ENCODE measurements at regions not wholly inside any gene's neighbourhood (a gene's known extent, or its start where the extent isn't known, plus 50 kb on each side); places are given as distances from the start of the nearest gene placed in this dataset.

GRCh38 chr10:44476409-44477045, 91.6 kb upstream of the CXCL12 start:
- no peak for DNase-seq (ENCODE audit: low read depth, low spot score)

GRCh38 chr10:44477046-44477425, 92.1 kb upstream of the CXCL12 start:
- no peak for DNase-seq (ENCODE audit: low read depth, low spot score)

GRCh38 chr10:44478040-44478439, 93.1 kb upstream of the CXCL12 start:
- no peak for DNase-seq (ENCODE audit: low read depth, low spot score)

- no peak for DNase-seq (ENCODE audit: low read depth, low spot score)
Observed at GRCh38 chr10:44478876-44479705, 94.2 kb upstream of the CXCL12 start.

- DNase-seq (ENCODE audit: low read depth, low spot score): no peak
Observed at GRCh38 chr10:44492678-44493077, 107.8 kb upstream of the CXCL12 start.

- DNase-seq (ENCODE audit: low read depth, low spot score): no peak
Observed at GRCh38 chr10:44498222-44498621, 113.3 kb upstream of the CXCL12 start.

GRCh38 chr10:44500451-44500850, 115.6 kb upstream of the CXCL12 start:
- no peak for DNase-seq (ENCODE audit: low read depth, low spot score)

GRCh38 chr10:44506386-44506785, 121.5 kb upstream of the CXCL12 start:
- DNase-seq (ENCODE audit: low read depth, low spot score): no peak

GRCh38 chr10:44510379-44511115, 125.7 kb upstream of the CXCL12 start:
- no peak for DNase-seq (ENCODE audit: low read depth, low spot score)

GRCh38 chr10:44511166-44511565, 126.3 kb upstream of the CXCL12 start:
- no peak for DNase-seq (ENCODE audit: low read depth, low spot score)

- no peak for DNase-seq (ENCODE audit: low read depth, low spot score)
Observed at GRCh38 chr10:44511601-44512000, 126.7 kb upstream of the CXCL12 start.

- DNase-seq (ENCODE audit: low read depth, low spot score): no peak
Observed at GRCh38 chr10:44512431-44513022, 127.6 kb upstream of the CXCL12 start.

- no peak for DNase-seq (ENCODE audit: low read depth, low spot score)
Observed at GRCh38 chr10:44513591-44513990, 128.7 kb upstream of the CXCL12 start.

- no peak for DNase-seq (ENCODE audit: low read depth, low spot score)
Observed at GRCh38 chr10:44516891-44517290, 132.0 kb upstream of the CXCL12 start.

GRCh38 chr10:44517635-44518034, 132.7 kb upstream of the CXCL12 start:
- DNase-seq (ENCODE audit: low read depth, low spot score): no peak

GRCh38 chr10:44519361-44519760, 134.5 kb upstream of the CXCL12 start:
- DNase-seq (ENCODE audit: low read depth, low spot score): no peak

- no peak for DNase-seq (ENCODE audit: low read depth, low spot score)
Observed at GRCh38 chr10:44520651-44521050, 135.8 kb upstream of the CXCL12 start.

GRCh38 chr10:44539178-44539577, 154.3 kb upstream of the CXCL12 start:
- DNase-seq (ENCODE audit: low read depth, low spot score): no peak

- no peak for DNase-seq (ENCODE audit: low read depth, low spot score)
Observed at GRCh38 chr10:44552726-44553125, 167.8 kb upstream of the CXCL12 start.

- no peak for DNase-seq (ENCODE audit: low read depth, low spot score)
Observed at GRCh38 chr10:44557596-44558191, 172.8 kb upstream of the CXCL12 start.

- DNase-seq (ENCODE audit: low read depth, low spot score): no peak
Observed at GRCh38 chr10:44558521-44558920, 173.6 kb upstream of the CXCL12 start.

- DNase-seq (ENCODE audit: low read depth, low spot score): no peak
Observed at GRCh38 chr10:44564361-44564760, 179.5 kb upstream of the CXCL12 start.

Data from activated CD4-positive, CD25-positive, alpha-beta regulatory T cell treated with anti-CD3 and anti-CD28 coated beads, Interleukin-2, amount 50 U/mL, for 16 hours (primary cell).